HEK293 (cell line): ENCODE measurements at regions not wholly inside any gene's neighbourhood (a gene's known extent, or its start where the extent isn't known, plus 50 kb on each side); places are given as distances from the start of the nearest gene placed in this dataset.

Source experiments
- BCL6B ChIP-seq: fragments of 450-650 bp; formaldehyde crosslinking; IDR thresholded peaks from 2 replicates; pipeline ENCODE4 v1.5.1; 2017; ENCODE audit warnings: missing biosample characterization, missing genetic modification characterization
- CTCF ChIP-seq: fragments of 450-650 bp; formaldehyde crosslinking; IDR thresholded peaks from 2 replicates; pipeline ENCODE4 v1.5.1; 2016; ENCODE audit warnings: missing biosample characterization, missing genetic modification characterization
- ZBTB1 ChIP-seq: fragments of 450-650 bp; formaldehyde crosslinking; IDR thresholded peaks from 2 replicates; pipeline ENCODE4 v1.5.1; 2016; ENCODE audit warnings: missing biosample characterization, missing genetic modification characterization
- ZBTB20 ChIP-seq: fragments of 450-650 bp; formaldehyde crosslinking; IDR thresholded peaks from 2 replicates; pipeline ENCODE4 v1.5.1; 2016; ENCODE audit warnings: missing biosample characterization, missing genetic modification characterization
- ZNF132 ChIP-seq: fragments of 450-650 bp; formaldehyde crosslinking; IDR thresholded peaks from 2 replicates; pipeline ENCODE4 v1.5.1; 2017; ENCODE audit warnings: missing biosample characterization, missing genetic modification characterization, borderline replicate concordance
- ZNF169 ChIP-seq: fragments of 450-650 bp; formaldehyde crosslinking; IDR thresholded peaks from 2 replicates; pipeline ENCODE4 v1.5.1; 2016; ENCODE audit warnings: missing biosample characterization, missing genetic modification characterization
- ZNF175 ChIP-seq: fragments of 450-650 bp; formaldehyde crosslinking; IDR thresholded peaks from 2 replicates; pipeline ENCODE4 v1.5.1; 2016; ENCODE audit warnings: missing biosample characterization, missing genetic modification characterization
- ZNF549 ChIP-seq: fragments of 450-650 bp; IDR thresholded peaks from 2 replicates; pipeline ENCODE4 v1.5.1; 2018; ENCODE audit warnings: missing biosample characterization, missing genetic modification characterization, mild to moderate bottlenecking, inconsistent platforms, moderate library complexity
- ZNF707 ChIP-seq: fragments of 450-650 bp; formaldehyde crosslinking; IDR thresholded peaks from 2 replicates; pipeline ENCODE4 v1.5.1; 2016; ENCODE audit warnings: missing biosample characterization, missing genetic modification characterization
- ZSCAN23 ChIP-seq: fragments of 450-650 bp; formaldehyde crosslinking; IDR thresholded peaks from 2 replicates; pipeline ENCODE4 v1.5.1; 2016; ENCODE audit warnings: missing biosample characterization, missing genetic modification characterization
- TF ChIP-seq, protein P1 (sequence below): fragments of 450-650 bp; formaldehyde crosslinking; IDR thresholded peaks from 2 replicates; pipeline ENCODE4 v1.5.1; 2016; ENCODE audit warnings: missing biosample characterization, missing genetic modification characterization

DNA sequence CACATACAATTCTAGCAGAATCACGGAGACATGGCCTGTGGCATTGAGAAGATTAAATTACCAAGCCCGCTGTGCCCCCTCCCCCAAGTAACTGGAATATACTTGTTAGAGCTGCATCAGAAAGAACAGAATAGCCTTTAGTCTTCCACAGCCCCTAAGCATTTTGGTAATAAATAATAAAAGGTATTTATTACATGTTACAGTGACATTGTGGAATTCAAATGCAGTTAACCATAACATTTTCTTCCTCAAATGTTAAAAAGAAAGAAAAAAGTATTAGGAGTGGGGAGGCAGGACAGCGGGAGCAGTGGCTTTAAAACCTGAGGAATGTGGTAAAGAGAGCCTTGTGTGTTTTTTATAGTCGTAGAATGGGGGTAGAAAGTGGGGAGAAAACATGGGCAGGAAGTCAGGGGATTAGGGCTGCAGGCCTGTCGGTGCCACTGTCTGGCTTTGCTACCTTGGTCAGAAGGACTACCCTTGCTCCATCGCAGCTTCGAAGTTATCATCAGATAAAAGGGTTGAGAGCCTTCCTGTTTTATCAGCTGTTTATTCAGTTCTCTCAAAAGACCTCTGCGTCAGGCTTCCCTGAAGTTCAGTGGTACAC, 255.9 kb downstream of the MSRB3 start:
- TF ChIP-seq ZSCAN23: no peak
- no peak for TF ChIP-seq ZNF132 (tag by site-specific recombination)
- no peak for TF ChIP-seq ZNF169 (tag by site-specific recombination)
- no peak for TF ChIP-seq CTCF (tag by site-specific recombination)
- no peak for TF ChIP-seq ZBTB20 (tag by site-specific recombination)
- no peak for TF ChIP-seq ZNF175 (tag by site-specific recombination)
- TF ChIP-seq, protein P1, sequence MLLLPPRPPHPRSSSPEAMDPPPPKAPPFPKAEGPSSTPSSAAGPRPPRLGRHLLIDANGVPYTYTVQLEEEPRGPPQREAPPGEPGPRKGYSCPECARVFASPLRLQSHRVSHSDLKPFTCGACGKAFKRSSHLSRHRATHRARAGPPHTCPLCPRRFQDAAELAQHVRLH (tag by site-specific recombination): no peak
- TF ChIP-seq ZBTB1: no peak
- no peak for TF ChIP-seq BCL6B
- TF ChIP-seq ZNF549: no peak
- TF ChIP-seq ZNF707 (tag by site-specific recombination): peak; percentile 64; the same call in 1 of the 2 replicates
